ENCODE measurements at regions not wholly inside any gene's neighbourhood (a gene's known extent, or its start where the extent isn't known, plus 50 kb on each side); places are given as distances from the start of the nearest gene placed in this dataset.

DNA sequence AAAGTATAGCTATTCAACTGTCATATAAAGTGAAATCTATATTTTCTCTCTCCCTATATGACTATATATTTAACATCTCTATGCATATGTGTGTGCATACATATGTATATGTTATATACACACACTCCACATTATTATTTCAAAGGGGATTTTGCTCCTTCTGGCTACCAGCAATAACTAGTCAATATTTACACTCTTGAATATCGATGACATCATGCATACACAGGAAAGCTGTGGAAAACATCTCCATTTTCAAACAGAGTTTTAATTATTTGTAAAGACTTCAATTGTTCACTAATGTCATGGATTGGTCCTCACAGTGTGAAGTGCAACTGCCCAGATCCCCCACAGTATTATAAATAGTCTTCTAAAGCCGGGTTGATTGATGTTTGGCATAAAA, 195.9 kb upstream of the TCF4 start:
- POLR2A ChIA-PET = no interaction called here
- Histone ChIP-seq H3K9me3 (ENCODE audit: control insufficient read depth, insufficient read depth, low read length) (no peaks in the 10 kb centered on the region), H3K27ac (ENCODE audit: low read depth, low read length) (no peak overlapping the region), H3K27me3 (ENCODE audit: control insufficient read depth, insufficient read depth, low read length) (no peaks in the 10 kb centered on the region), H3K4me3 (ENCODE audit: low read depth, low read length) (no peak overlapping the region)
- DNase-seq (ENCODE audit: low read depth, low spot score) = no peak
- CTCF ChIA-PET = interaction anchor here (0.9 to 3.3 kb wide), 3 partner anchors 369 to 792 kb away, joined by 3 to 23 read pairs (median 7); no protein-coding TSS in a partner anchor
- TF ChIP-seq, protein P1, sequence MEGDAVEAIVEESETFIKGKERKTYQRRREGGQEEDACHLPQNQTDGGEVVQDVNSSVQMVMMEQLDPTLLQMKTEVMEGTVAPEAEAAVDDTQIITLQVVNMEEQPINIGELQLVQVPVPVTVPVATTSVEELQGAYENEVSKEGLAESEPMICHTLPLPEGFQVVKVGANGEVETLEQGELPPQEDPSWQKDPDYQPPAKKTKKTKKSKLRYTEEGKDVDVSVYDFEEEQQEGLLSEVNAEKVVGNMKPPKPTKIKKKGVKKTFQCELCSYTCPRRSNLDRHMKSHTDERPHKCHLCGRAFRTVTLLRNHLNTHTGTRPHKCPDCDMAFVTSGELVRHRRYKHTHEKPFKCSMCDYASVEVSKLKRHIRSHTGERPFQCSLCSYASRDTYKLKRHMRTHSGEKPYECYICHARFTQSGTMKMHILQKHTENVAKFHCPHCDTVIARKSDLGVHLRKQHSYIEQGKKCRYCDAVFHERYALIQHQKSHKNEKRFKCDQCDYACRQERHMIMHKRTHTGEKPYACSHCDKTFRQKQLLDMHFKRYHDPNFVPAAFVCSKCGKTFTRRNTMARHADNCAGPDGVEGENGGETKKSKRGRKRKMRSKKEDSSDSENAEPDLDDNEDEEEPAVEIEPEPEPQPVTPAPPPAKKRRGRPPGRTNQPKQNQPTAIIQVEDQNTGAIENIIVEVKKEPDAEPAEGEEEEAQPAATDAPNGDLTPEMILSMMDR (IDR thresholded peaks at IDR 0.05; ENCODE audit: low read depth, low read length) = no peak

- ChIA-PET CTCF (interaction anchor here (0.6 to 3.3 kb wide), 19 partner anchors 9 to 795 kb away, joined by 3 to 23 read pairs (median 4); no protein-coding TSS in a partner anchor), POLR2A (interaction anchor here (0.7 kb wide), 1 partner anchor 192 kb away, joined by 3 read pairs; no protein-coding TSS in a partner anchor)
- no peak overlapping the region for H3K4me3 ChIP-seq (ENCODE audit: low read depth, low read length)
- no peak overlapping the region for H3K27ac ChIP-seq (ENCODE audit: low read depth, low read length)
- DNase-seq (ENCODE audit: low read depth, low spot score) = no peak
- TF ChIP-seq, protein P1 (IDR thresholded peaks at IDR 0.05; ENCODE audit: low read depth, low read length) = peak; percentile 82
- no peaks in the 10 kb centered on the region for H3K27me3 ChIP-seq (ENCODE audit: control insufficient read depth, insufficient read depth, low read length)
- no peaks in the 10 kb centered on the region for H3K9me3 ChIP-seq (ENCODE audit: control insufficient read depth, insufficient read depth, low read length)
Observed at GRCh38 chr18:55781481-55781957, 193.5 kb upstream of the TCF4 start.

GRCh38 chr18:55780586-55781071, 192.6 kb upstream of the TCF4 start:
- ChIA-PET POLR2A (no interaction called here), CTCF (interaction anchor here (0.7 to 3.1 kb wide), 4 partner anchors 365 to 1801 kb away, joined by 4 to 12 read pairs (median 7); no protein-coding TSS in a partner anchor)
- TF ChIP-seq, protein P1 (IDR thresholded peaks at IDR 0.05; ENCODE audit: low read depth, low read length) = no peak; the same call in 1 of the 2 replicates
- Histone ChIP-seq H3K4me3 (ENCODE audit: low read depth, low read length) (peak overlapping the region; percentile 65), H3K9me3 (ENCODE audit: control insufficient read depth, insufficient read depth, low read length) (no peaks in the 10 kb centered on the region), H3K27ac (ENCODE audit: low read depth, low read length) (no peak overlapping the region), H3K27me3 (ENCODE audit: control insufficient read depth, insufficient read depth, low read length) (no peaks in the 10 kb centered on the region)
- no peak for DNase-seq (ENCODE audit: low read depth, low spot score)

GRCh38 chr18:55779691-55780585, 191.9 kb upstream of the TCF4 start:
- Histone ChIP-seq H3K9me3 (ENCODE audit: control insufficient read depth, insufficient read depth, low read length) (no peaks in the 10 kb centered on the region), H3K27ac (ENCODE audit: low read depth, low read length) (no peak overlapping the region), H3K27me3 (ENCODE audit: control insufficient read depth, insufficient read depth, low read length) (no peaks in the 10 kb centered on the region), H3K4me3 (ENCODE audit: low read depth, low read length) (peak overlapping the region; percentile 65)
- no peak for DNase-seq (ENCODE audit: low read depth, low spot score)
- TF ChIP-seq, protein P1 (IDR thresholded peaks at IDR 0.05; ENCODE audit: low read depth, low read length) = peak; percentile 22; the same call in 1 of the 2 replicates
- CTCF ChIA-PET = interaction anchor here (0.6 to 3.1 kb wide), 13 partner anchors 35 to 1801 kb away, joined by 3 to 12 read pairs (median 3); no protein-coding TSS in a partner anchor
- POLR2A ChIA-PET = interaction anchor here (1.0 kb wide), 1 partner anchor 10 kb away, joined by 3 read pairs; no protein-coding TSS in a partner anchor

Data from AG04450 (cell line).